GM19023 (cell line): ENCODE measurements at regions not wholly inside any gene's neighbourhood (a gene's known extent, or its start where the extent isn't known, plus 50 kb on each side); places are given as distances from the start of the nearest gene placed in this dataset.

Experiments
- ATAC-seq: cut with Tn5 transposase; IDR thresholded peaks from one replicate; pipeline ENCODE4 v1.9.1; 2021; ENCODE audit warnings: mild to moderate bottlenecking, moderate library complexity; ENCODE audit not compliant: unreplicated experiment

DNA sequence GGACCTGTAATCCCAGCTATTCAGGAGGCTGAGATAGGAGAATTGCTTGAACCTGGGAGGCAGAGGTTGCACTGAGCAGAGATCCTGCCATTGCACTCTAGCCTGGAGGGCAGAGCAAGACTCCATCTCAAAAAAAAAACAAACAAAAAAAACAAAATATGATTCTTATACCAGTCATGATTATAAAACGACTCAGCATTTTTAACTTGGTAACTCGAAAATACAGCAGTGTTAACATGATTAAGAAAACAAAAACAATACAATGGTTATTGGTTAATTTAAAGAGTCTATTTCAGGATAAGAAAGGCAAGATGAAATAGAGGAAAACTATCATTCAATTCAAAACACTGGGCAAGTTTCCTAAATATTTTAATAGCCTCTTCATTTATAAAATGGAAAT, 865.3 kb downstream of the PCDH7 start:
- ATAC-seq, result no peak

DNA sequence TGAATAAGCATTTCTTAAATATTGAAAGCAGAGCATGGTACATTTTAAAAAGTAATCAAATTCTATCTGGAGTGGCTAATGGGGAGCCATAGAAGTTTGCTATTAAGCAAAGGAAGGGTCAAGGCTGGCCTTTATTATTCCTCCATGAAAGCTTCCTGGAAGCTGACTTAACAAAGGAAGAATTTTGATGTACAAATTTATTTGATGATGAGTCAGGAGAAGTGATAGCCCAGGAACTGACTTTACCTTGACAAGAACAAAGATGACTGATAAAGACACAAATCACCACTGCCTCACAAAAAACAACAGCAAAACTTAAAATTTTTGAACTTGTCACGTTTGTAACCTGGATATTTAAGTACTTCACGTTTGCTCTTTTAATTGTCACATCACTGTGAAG, 872.1 kb downstream of the PCDH7 start:
- no peak for ATAC-seq

DNA sequence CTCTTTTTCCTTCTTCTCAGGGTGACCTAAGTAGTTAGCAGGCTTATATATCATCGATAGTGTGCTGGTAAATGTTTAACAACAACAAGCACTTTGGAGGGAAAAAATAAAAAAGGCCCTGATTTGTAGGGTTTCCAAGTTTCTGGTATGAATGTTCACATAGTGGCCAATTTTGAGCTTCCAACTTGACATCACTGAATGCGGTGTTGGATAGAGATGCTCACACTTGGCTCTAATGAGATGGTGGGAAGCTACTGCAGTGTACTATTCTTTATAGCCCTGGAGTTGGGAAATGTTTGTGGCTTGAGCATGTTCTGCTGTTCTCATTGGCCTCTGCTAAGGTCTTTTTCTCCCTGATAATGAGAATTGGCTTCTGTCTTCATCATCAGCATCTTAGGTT, 875.3 kb downstream of the PCDH7 start:
- ATAC-seq, result no peak

DNA sequence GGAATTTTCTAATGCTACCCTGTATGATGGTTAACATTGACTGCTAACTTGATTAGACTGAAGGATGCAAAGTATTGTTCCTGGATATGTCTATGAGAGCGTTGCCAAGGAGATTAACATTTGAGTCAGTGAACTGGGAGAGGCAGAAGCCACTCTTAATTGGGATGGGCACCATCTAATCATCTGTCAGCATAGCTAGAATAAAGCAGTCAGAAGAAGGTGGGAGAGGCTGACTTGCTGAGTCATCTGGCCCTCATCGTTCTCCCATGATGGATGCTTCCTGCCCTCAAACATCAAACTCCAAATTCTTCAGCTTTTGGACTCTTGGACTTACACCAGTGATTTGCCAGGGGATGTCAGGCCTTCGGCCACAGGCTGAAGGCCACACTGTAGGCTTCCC, 878.5 kb downstream of the PCDH7 start:
- ATAC-seq, result no peak

DNA sequence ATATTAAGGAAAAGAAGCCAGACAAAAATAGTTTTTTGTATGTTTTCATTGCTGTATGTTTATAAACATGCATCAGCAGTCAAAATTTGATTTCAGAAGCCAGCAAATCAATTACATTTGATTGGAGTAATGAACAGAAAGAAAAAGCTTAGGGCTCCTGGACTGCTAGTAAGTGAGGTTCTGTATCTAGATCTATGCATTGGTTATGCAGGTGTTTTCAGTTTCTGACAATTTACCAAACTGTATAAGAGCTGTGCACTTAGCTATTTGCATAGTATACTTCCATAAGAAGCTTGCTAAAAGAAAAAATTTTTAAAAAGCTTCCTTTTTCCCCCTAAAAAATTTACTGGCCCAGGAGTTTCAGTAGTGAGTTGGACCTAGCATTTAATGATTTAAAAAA, 881.6 kb downstream of the PCDH7 start:
- ATAC-seq, result no peak

DNA sequence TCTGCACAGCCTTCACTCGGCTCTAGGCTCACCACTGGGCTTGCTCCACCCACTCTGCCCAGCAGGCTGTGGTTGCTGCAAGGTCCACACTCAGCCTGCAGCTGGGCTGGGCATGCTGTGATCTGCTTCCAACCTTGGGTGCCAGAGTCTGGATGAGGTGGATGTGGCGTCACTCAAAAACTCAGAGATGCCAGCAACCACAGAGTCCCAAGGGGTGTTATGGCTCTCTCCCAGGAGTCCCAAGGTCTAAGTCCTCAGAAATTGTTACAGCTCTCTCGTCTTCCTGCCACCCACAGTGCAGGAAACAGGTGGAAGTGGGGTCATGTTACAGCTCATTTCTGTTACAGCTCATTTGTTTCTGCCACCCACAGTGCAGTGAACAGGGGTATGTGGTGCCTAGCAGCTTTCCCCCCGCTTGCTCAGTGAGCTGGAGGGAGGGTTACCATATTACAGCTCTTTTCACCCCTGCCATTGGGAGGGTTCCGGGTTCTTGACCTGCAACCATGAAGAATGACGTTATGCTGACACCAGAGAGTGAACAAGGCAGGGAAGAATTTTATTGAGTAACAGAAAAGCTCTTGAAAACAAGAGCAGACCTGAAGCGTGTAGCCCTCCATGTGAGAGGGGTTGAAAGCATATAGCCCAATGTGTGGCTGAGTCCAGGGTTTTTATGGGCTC, 893.9 kb downstream of the PCDH7 start:
- no peak for ATAC-seq

DNA sequence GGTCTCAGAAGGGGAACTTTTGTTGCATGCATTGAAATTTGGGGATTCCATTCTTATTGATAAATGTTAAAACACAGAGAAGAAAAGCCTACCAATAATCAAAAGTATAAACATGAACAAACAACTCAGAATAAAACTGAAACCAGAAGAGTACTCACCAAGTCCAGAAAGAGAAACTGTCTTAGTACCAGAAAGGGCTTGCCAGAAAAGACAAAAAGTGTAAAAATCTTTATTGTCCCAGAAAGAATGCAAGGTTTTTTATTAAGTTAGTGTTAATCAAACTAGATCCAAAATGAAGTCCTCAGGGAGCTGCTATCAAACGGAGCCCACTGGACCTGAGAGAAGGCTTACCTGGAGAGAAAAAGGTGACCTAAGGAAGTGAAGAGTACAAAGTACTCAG, 897.5 kb downstream of the PCDH7 start:
- no peak for ATAC-seq

DNA sequence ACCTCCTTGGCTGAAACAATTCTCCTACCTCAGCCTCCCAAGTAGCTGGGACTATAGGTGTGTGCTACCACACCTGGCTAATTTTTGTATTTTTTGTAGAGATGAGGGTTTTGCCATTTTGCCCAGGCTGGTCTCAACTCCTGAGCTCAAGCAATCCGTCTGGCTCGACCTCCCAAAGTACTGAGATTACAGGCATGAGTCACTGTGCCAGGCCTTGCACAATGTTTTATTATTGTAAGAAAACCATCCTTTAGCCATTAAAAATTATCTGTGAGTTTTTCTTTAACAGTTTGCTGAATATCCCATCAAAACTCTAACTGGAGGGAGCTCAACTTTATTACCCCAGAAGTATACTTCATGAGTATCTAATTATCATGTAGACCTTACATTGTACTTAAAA, 900.3 kb downstream of the PCDH7 start:
- no peak for ATAC-seq

DNA sequence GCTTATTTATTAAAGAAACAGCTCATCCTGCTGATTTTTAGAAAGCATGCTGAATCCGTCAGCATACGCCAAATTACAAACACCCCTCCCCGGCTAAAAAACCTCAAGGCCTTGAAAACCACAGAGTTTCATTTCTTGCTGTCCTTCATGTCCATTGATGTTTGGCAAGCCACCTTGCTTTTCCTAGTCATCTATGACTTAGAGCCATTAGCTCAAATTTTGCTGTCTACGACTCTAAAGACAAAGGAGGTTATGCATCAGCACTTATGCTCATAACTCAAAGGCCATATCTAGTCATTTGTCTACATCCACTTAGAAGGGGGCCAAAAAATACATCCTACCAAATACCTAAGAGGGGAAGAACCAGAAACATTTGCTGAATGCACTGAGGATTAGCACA, 925.1 kb downstream of the PCDH7 start:
- ATAC-seq, result no peak

DNA sequence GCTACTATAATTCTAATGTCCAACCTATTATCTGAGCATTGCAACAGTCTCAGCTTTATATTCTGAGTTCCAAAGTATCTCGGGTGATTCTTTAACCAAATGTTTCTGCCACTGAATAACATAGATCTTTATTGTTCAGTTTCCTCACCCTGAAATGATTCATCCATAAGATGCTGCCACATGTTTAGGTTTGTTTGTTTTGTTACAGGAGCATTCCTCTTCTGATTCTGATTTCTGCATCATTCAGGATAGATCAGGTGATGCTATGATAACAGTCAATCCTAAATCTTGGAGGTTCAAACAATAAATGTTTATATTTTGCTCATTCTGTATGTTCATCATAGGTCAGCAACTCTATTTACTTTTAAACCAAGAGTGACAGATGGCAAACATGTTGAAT, 927.6 kb downstream of the PCDH7 start:
- no peak for ATAC-seq

DNA sequence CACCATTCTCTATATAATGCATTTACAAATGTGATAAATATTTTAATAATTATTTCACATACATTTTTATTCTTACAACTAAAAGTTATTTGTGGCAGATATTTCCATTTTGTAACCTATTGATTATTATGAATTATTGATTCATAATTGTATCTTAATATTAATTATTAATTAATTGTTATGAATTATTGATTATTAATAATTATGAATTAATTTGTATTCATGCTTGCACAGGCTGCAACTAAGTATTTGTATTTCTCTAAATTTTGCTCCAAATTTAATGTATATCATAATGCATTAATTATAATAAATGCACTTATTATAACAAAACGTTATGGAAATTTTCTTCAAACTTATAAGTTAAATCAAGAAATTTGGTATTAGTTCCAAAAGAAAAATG, 929.7 kb downstream of the PCDH7 start:
- ATAC-seq, result no peak

DNA sequence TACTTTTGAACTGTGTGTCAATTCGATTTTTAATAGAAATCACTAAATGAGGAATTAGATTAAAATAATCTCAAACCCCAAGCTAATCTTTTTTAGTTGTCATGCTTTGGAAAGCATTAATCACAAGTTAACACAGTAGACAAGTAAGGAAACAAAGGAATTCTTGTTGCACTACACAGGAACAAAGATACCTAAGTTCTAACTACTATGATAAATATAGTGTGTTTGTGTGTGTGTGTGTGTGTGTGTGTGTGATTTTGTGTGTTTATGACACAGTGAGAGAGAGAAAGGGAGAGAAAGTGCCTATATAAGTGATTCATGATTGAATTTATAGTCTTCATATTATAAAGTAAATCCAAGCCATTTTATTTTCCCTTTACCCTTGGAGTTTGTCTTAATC, 931.4 kb downstream of the PCDH7 start:
- ATAC-seq, result no peak

DNA sequence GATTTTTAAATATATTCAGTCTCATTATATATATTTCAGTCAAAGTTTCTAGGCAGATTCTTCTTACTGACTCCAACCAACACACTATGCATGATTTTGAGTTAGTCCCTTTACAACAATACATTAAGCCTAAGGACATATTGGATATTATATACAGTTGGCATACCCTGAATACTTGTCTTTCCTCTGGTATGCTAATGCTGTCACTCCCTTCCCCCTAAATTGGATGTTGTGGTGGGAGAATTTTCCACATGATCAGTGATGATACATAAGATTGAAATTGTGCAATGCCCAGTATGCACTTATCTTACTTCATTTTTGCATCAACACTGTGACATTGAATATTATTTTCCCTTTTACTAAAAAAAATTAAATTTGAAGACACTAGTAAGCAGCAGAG, 935.2 kb downstream of the PCDH7 start:
- ATAC-seq, result no peak

DNA sequence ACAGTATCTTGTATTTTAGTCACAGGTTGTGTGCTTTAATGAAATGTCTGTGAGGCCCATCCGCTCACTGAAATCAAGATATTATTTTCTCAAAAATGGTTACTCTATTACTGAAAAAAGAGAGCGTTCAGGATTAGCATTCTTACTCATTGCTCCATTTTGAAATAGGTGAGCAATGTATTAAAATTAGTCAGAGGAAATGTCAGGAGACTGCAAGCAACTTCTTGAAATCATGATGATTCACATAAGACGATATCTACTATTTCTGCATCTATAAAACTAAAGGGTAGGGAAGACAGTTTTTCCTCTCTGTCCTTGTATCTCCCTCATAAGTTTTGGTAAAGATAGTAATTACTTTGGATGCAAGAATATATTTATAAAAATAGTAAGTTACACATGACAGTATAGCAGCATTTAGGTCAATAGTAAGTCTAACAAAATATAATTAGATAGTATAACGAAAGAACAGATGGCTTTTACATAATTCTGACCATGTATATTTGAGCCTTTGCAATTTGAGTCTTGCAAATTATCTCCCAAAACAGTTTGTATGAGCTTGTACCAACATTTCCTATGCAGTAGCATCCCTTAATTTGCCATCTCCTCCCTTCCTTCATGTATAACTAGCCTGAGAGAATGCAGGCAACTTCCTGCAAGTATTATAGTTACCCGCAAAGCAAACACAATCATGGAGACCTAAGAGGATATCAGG, 937.8 kb downstream of the PCDH7 start:
- ATAC-seq, result no peak

DNA sequence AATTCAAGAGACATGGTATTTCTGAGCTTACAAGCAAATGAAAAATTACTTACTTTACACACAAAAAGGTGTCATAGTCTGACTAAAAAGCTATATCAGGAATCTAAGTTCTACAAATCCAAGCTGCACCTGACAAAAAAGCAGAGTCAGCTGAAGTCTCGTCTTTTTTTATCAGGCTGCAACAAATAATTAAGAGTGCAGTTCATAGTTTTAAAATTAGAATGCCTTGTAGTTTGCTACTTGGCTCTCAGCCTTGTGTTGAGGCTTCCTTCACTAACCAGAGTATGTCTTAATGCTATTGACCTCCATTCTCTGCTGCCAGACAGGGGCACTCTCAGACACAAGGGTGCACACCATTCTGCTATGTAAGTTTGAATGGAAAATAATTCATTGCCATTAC, 940.7 kb downstream of the PCDH7 start:
- no peak for ATAC-seq

DNA sequence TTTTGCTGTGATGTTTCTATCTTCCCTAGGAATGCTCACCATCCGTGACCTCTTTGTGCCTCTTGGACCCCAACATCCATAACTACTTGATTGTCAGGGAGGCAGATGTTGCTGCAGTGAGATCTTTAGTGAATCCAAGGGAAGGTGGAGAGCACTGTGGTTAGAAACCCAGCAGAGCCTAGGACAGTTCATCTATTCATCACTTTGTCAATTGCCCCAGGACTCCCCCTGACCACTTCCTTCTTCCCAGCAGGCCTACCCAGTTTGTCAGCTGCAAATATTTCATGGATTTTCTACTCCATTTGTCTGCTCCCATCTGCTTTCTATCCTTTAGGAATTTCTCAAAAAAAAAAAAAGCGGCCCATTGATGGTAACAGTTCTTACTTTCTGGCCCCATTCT, 942.8 kb downstream of the PCDH7 start:
- no peak for ATAC-seq

DNA sequence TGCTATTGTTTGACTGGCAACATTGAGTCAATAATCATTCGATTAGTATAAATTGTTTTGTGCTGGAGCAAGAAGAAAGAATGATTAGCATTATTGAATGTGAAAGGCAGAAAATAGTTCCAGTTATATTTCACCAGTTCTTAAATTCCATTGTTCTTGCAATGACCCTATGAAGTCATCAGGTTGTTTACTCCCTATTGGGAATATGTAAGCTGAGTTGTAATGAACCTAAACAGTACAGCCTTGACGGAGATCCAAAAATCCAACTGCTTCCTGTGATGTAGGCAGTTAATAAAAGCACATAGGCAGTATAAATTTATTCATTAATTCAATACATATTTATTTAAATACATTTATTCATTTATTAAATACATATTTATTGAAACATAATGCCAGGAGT, 947.5 kb downstream of the PCDH7 start:
- ATAC-seq, result no peak

DNA sequence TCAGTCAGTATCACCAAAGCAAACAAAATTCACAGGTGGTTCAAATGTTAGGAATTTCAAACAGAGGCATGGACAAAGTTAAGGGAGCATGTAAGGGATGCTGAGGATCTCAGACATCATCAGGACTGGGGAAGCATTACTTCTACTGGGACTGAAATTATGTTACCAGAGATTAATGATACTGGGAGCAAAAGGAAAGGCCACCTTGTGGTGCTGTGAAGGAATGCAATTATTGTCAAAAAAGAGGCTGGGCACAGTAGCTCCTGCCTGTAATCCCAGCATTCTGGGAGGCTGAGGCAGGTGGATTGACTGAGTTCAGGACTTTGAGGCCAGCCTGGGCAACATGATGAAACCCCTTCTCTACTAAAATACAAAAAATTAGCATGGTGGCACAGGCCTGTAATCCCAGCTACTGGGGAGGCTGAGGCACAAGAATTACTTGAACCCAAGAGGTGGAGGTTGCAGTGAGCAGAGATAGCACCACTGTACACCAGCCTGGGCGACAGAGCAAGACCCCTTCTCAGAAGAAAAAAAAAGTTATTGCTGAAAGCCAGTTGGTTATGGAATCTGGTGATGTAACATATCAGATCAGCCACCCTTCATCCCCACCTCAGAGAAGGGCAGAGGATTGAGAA, 954.3 kb downstream of the PCDH7 start:
- ATAC-seq, result no peak

DNA sequence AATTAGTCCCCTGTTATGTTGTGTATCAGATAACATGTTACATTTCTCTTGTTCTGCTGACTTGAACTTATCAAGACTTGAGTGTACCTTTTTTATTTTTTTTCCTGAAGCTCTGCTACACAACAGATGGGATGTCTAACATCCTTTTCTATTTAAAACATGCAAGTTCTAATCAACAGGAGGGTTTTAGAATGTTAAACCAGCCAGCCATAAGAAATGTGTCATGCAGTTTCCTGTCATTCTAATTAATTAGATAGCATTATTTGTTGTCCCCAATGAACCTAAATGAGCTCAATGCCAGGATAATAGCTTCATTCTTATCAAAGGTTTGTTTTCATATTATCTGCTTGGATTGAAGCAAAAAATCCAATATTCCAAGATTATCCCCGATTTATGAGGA, 958.2 kb downstream of the PCDH7 start:
- no peak for ATAC-seq

DNA sequence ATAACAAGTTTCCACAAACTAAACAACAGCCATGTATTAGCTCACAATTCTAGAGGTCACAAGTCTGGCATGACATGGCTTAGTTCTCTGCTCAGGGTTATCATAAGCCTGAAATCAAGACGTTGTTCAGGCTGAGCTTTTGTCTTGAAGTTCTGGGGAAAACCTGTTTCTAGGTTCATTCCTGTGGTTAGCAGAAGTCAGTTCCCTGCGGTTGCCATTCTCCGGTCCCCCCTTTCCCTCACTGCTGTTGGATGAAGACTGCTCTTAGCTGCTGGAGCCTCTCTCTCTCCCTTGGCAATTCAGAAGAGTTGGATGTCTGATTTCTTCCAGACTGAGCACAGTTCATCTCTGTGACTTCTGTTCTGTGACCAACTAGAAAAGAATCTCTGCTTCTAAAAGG, 962.6 kb downstream of the PCDH7 start:
- ATAC-seq, result no peak

DNA sequence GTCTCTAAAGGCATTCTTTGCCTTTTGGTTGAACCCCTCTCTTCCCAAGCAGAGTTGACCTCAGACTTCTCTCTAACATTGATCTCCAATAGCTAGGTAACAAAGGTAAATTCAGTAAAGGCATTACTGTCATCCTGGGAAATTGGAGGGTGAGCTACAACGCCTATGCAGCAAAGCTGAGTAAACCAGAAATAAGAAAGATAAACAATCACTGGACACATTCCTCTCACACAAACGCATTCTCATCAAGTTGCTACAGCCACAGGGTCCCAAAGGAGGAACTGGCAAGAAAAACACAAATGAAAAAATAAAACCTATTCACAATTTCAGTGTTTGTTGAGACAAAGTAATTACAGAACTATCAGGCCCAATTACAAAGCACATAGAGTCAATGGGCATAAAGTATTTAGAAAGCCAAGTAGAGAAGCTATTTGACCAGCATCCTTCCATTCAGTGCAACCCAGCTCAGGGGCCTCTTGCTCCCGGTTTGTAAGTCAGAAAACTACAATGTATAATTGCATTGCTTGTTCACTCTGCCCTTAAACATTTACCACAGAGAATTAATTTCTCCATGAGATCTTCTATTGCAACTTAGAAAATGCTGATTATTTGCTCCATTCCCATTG, 967.7 kb downstream of the PCDH7 start:
- ATAC-seq, result no peak

DNA sequence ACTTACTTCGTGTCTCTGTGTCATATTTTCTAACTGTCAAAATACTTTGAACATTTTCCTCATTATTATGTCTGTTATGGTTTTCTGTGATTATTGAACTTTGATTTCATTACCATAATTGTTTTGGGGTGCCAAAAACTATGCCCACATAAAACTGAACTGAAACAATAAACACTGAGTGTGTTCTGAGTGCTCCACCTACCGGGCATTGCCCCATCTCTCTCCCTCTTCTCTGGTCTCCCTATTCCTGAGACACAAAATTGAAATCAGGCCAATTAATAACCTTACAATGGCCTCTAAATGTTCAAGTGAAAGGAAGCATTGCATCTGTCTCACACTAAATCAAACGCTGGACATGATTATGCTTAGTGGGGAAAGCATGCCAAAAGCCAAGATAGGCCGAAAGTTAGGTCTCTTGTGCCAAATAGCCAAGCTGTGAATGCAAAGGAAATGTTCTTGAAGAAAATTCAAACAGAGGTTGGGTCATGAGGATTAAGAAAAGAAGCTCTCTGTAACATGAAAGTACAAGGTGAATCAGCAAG, 972.3 kb downstream of the PCDH7 start:
- ATAC-seq, result no peak
